NOMO-1 (cell line): ENCODE measurements at regions not wholly inside any gene's neighbourhood (a gene's known extent, or its start where the extent isn't known, plus 50 kb on each side); places are given as distances from the start of the nearest gene placed in this dataset.

Experiments used
- DNase-seq, 2 experiments: peaks; one replicate each; lab custom pipeline; 2025; ENCODE audit not compliant: unreplicated experiment in 2 of 2; lab: John Stamatoyannopoulos, UW

DNA sequence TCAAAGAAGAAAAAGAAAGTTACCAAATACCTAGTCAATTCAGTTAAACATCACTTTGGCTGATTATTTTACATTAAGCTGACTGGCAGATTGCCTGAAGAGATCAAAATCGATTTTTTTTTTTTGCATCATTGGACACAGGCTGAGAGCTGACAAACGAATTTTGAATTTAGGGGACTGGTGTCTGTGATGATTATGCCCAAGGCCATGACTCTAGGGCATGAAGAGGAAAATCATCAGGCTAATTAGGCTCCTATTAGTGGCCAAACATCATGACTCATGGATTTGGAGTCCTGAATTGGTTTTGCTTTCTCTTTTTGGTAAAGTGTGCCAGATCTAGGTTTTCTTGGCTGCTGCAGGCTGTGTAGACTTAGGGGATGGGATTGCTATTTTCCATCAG, 829.3 kb upstream of the LCORL start:
- DNase-seq = no peak

DNA sequence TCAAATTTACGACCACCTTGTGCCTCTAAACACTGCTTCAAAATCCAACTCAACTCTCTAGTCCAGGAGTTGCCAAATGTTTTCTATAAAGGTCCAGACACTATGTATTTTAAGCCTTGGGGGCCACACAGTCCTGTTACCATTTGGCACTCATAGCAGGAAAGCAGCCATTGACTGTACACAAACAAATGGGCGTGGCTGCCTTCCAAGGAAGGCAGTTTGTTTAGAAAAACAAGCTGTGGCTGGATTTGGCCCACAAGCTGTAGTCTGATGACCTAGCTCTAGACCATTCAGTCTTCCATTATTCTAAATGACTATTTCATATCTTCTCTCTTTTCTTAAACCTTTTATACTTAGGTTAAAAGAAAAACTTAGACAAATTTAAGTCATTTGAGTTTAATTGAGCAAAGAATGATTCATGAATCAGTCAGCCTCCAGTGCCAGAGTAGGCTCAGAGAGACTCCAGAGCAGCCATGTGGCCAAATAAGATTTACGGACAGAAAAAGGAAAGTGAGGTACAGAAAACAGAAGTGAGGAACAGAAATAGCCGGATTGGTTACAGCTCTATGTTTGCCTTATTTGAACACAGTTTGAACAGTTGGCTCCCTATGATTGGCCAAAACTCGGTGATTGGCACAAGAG, 825.8 kb upstream of the LCORL start:
- no peak for DNase-seq

- no peak for DNase-seq
Observed at GRCh38 chr4:18846313-18846712, 824.8 kb upstream of the LCORL start.

GRCh38 chr4:18844726-18845125, 823.2 kb upstream of the LCORL start:
- DNase-seq = no peak

- no peak for DNase-seq
Observed at GRCh38 chr4:18842431-18842830, 820.9 kb upstream of the LCORL start.

- no peak for DNase-seq
Observed at GRCh38 chr4:18840481-18840880, 818.9 kb upstream of the LCORL start.

DNA sequence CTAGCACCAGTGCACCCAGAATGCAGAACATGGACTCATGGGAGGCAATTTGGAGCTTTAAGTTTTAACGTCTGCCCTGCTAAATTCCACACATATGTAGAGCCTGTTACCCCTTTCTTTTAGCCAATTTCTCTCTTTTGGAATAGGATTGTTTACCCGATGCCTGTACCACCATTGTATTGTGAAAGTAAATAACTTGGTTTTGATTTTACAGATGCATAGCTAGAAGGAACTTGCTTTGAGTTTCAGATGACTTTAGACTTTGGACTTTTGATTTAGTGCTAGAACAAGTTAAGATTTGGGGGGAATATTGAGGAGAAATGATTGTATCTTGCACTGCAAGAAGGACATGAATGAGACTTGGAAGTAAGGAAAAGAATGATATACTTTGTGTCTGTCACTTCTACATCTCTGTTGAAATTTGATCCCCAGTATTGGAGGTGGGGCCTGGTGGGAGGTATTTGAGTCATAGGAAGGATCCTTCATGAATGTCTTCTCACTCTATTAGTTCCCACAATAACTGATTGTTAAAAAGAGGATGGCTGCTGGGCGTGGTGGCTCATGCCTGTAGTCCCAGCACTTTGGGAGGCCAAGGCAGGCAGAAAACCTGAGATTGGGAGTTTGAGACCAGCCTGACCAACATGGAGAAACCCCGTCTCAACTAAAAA, 794.8 kb upstream of the LCORL start:
- DNase-seq = no peak

DNA sequence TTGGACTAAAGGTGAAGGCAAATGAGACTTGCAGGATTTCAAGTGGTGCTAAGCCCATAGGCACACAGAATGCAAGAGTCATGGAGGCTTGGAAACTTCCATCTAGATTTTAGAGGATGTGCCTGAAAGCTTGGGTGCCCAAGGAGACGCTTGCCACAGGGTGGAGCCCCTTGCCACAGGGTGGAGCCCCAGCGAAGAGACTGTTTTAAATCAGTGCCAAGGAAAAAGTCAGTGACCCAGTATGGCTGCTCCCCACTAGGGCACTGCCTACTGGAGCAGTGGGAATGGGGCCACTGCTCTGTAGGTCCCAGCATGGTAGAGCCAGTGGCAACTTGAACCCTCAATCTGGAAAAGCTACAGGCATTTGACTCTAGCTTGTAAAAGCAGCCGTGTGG, 794.2 kb upstream of the LCORL start:
- no peak for DNase-seq

DNA sequence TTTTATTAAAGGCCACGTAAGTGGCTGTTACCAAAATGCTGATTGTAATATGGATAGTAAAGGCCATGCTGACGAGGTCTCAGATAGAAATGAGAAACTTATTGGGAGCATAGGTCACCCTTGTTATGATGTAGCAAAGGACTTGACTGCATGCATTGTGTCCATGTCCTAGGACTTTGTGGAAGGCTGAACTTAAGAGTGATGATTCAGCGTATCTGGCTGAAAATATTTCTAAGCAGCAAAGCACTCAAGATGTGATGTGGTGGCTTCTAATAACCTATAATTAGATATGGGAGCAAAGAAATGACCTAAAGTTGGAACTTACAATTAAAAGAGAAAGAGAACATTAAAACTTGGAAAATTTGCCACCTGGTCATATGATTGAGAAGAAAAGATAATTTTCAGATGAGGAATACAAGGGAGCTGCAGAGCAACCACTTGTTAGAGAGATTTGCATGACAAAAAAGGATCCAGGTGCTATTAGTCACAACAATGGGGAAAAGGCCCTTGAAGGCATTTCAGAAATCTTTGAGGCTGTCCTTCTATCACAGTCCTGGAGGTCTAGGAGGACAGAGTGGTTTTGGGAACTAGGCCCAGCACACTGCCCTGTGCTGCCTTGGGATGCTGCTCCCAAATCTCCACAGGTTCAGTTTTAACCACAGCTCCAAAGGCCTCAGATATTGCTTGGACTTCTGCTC, 793.7 kb upstream of the LCORL start:
- DNase-seq = no peak

DNA sequence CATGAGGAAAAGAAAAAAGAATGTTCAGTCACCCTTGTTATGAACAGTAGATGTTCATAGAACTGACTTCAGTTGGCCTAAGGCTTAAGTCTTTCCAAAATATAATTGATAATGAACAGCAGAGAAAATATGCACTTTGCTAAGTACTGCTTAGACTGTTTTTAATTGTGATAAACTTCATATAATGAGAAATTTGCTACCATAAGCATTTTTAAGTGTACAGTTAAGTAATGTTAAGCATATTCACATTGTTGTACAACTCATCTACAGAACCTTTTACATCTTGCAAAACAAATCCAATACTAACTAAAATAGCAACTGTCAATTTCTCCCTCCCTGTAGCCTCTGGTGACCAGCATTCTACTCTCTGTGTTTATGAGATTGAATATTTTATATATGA, 792.2 kb upstream of the LCORL start:
- no peak for DNase-seq

DNA sequence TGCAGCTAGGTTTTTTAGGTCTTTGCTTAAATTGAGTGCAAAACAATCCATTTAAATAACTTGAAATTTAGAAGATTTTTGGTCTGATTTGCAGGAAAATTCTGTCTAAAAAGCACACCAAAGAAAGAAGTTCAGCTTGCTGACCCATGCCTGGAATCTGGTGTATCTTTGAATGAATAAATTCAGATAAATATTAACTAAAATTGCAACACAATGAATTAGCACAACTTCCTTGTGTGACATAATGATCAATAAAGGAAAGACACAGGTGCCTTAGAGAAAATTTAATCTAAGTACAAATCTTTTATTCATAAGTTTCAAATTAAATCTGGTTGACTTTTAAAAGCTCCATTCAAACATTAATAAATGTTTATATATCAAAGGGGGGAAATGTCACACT, 791.5 kb upstream of the LCORL start:
- DNase-seq = no peak

- no peak for DNase-seq
Observed at GRCh38 chr4:18803781-18804180, 782.2 kb upstream of the LCORL start.

DNA sequence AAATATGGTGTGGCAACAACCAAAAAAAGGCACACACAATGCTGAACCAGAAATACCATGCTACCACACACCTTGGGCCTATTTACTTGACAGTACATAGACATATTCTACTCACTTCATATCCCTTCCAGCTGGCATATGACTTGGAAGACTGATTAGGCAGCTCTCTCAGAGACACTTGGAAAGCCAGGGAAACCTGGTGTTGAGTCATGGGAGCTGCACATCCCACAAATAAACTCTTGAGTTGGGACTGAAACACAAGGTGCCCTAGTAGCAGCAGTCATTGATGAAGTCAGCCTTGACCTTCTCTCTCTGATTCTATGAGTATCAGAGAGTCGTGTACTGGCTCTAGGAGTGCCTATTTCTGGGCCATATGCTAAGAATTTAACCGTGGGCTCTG, 776.6 kb upstream of the LCORL start:
- DNase-seq = no peak

DNA sequence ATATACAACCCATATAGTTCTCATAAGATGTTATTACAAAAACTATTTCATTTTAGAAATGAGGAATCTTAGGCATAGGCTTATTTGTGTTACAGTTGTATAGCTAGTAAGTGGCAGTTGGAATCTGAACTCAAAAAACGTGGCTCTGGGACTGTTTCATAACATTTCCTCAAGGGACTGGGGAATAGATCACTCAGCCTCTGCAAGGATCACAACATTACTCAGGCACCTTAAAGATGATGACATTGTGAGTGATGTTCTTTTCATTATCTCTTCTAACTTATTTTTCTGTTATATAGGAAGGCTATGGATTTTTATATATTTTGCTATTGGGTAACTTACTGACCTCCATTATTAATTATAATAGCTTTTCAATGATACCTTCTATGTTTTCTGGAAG, 774.2 kb upstream of the LCORL start:
- DNase-seq = no peak

GRCh38 chr4:18777190-18777930, 755.8 kb upstream of the LCORL start:
- no peak for DNase-seq

DNA sequence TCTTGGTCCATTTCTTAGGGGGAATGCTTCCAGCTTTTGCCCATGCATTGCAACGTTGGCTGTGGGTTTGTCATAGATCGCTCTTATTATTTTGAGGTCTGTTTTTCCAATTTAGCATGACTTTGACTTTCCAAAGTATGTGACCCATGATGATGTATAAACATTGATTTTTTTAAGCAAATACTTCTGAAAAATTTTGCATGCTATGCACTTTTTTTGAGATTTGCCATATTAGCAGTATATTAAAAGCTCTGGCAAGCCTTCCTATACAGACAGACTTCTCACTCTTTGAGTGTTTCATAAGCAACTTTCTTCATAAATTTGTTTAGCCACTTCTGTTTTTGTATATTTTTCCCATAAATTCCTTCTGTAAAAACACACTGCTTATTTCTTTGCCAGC, 746.4 kb upstream of the LCORL start:
- DNase-seq = no peak

- no peak for DNase-seq
Observed at GRCh38 chr4:18756671-18757070, 735.1 kb upstream of the LCORL start.

DNA sequence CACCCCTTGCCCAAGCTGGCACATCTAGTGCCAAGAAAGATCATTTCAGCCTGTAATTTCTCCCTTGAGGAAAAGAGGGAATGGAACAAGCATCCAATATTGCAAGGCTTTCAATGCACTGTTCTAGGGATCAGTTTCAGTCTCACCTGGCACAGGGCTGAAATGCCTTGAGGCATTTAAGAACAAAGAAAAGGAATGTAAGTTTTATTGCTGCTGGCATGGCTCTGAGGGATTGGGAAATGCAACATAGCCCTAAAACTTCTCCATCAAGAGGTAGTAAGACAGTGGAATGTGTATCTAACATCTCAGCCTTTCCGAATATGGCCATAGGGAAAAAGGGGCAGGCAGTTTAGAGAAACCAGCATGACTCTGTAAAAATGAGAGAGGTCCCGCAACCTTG, 732.6 kb upstream of the LCORL start:
- DNase-seq = no peak

GRCh38 chr4:18751083-18751482, 729.5 kb upstream of the LCORL start:
- no peak for DNase-seq

DNA sequence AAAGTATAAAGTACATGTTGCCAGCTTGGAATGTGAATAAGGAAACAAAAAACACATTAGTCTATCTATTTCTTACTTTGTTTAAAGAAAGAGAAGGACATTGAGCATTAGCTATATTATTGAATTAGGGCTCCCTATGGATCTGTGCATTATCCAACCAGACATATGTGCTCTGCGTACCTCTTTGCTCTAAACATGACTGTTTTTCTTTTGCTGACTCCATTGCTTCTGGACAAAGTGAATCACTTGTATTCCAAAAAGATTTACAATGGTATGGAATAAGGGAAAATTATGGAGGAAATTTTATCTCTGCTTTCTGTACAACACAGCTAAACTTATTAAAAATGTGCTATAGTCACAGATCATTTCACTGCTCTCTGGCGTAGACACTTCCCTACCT, 727.8 kb upstream of the LCORL start:
- no peak for DNase-seq

DNA sequence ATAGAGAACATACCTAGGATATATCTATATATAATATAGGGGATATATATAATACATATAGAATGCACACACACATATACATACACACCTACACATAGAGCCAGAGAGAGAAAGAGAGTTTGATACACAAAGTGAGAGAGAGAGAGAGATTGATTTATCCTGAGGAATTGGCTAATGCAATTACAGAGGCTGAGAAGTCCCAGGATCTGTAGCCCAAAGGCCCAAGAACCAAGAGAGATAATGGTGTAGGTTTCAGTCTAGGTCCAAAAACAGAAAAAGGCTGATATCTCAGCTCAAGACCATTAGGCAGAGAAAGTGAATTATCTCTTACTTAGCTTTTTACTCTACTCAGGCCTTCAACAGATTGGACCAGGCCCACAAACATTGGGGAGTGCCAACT, 715.0 kb upstream of the LCORL start:
- no peak for DNase-seq
